NB4 (cell line): ENCODE measurements at regions not wholly inside any gene's neighbourhood (a gene's known extent, or its start where the extent isn't known, plus 50 kb on each side); places are given as distances from the start of the nearest gene placed in this dataset.
"Not testable (repeated sequence)": the region's sequence is repeated elsewhere in the genome, so short reads cannot be mapped to it uniquely, and the experiment has no call there.

Experiments used
- POLR2A ChIP-seq: IDR thresholded peaks from 2 replicates; pipeline ENCODE4 v1.6.1; 2011; ENCODE audit warnings: mild to moderate bottlenecking; ENCODE audit not compliant: insufficient read length; ENCODE audit errors: extremely low read depth
- TF ChIP-seq, protein P1 (sequence below): IDR thresholded peaks from one replicate; pipeline ENCODE4 v1.5.1; 2012; ENCODE audit warnings: low read depth, low read length

DNA sequence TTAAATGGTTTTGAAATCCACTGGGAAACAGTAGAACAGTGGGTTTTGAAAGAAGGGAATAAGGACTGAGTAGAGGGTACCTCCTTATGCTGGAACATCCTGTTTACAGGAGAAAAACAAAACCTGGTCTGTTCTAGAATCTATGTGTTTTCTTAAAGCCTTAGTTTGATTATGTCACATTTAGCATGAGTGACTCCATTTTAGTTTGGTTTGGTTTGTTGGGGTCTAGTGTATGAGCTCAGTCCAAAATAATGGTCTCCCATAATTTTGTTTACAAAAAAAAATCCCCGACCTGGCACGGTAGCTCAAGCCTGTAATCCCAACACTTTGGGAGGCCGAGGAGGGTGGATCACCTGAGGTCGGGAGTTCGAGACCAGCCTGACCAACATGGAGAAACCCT, 179.4 kb downstream of the FAM76B start:
- TF ChIP-seq, protein P1, sequence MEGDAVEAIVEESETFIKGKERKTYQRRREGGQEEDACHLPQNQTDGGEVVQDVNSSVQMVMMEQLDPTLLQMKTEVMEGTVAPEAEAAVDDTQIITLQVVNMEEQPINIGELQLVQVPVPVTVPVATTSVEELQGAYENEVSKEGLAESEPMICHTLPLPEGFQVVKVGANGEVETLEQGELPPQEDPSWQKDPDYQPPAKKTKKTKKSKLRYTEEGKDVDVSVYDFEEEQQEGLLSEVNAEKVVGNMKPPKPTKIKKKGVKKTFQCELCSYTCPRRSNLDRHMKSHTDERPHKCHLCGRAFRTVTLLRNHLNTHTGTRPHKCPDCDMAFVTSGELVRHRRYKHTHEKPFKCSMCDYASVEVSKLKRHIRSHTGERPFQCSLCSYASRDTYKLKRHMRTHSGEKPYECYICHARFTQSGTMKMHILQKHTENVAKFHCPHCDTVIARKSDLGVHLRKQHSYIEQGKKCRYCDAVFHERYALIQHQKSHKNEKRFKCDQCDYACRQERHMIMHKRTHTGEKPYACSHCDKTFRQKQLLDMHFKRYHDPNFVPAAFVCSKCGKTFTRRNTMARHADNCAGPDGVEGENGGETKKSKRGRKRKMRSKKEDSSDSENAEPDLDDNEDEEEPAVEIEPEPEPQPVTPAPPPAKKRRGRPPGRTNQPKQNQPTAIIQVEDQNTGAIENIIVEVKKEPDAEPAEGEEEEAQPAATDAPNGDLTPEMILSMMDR: not testable (repeated sequence)
- not testable (repeated sequence) for TF ChIP-seq POLR2A
